Tibial nerve (tissue), 4 donors: ENCODE measurements at regions not wholly inside any gene's neighbourhood (a gene's known extent, or its start where the extent isn't known, plus 50 kb on each side); places are given as distances from the start of the nearest gene placed in this dataset.

ENCODE experiments used
- DNase-seq, 2 donors: peaks; one replicate each; pipeline ENCODE4 v3.0.0-alpha.2; 2019; ENCODE audit warnings: low spot score in 2 of 2
- H3K27ac ChIP-seq, 4 donors: fragments of 200-600 bp; sonication (generic) in 3 of 4; one replicate each; pipeline ENCODE4 v1.5.1; 2017 to 2019; ENCODE audit warnings: mild to moderate bottlenecking in 1 of 4
- H3K27me3 ChIP-seq, 2 donors: fragments of 200-600 bp; sonication (generic) in 1 of 2; one replicate each; pipeline versions ENCODE4 v1.5.1 to v1.6.0; 2017 to 2019
- H3K36me3 ChIP-seq, 3 donors: fragments of 200-600 bp; sonication (generic); one replicate each; pipeline ENCODE4 v1.5.1; 2018 to 2019
- H3K4me1 ChIP-seq, 4 donors: fragments of 200-600 bp; sonication (generic) in 3 of 4; one replicate each; pipeline ENCODE4 v1.5.1; 2017 to 2019
- H3K4me3 ChIP-seq, 4 donors: fragments of 200-600 bp; sonication (generic) in 3 of 4; one replicate each; pipeline ENCODE4 v1.5.1; 2017 to 2019; ENCODE audit warnings: mild to moderate bottlenecking in 1 of 4, moderate library complexity in 1 of 4
- H3K9me3 ChIP-seq, 4 donors: fragments of 200-600 bp; sonication (generic) in 3 of 4; one replicate each; pipeline ENCODE4 v1.5.1; 2017 to 2019
- EP300 ChIP-seq, 2 donors: sonication (generic); formaldehyde crosslinking; IDR thresholded peaks; one replicate each; pipeline ENCODE4 v1.6.1; 2017; ENCODE audit warnings: antibody characterized with exemption in 2 of 2, mild to moderate bottlenecking in 1 of 2
- POLR2A ChIP-seq, 2 donors: fragments of 450-650 bp; IDR thresholded peaks; one replicate each; pipeline ENCODE4 v1.6.1; 2017; ENCODE audit warnings: antibody characterized with exemption in 2 of 2, mild to moderate bottlenecking in 2 of 2, moderate library complexity in 2 of 2
- WGBS, 2 donors: methylation state at CpG; one replicate each; pipeline ENCODE4 v1.1.5; 2018; 5-methylcytosine and 5-hydroxymethylcytosine counted together
- TF ChIP-seq, protein P1 (sequence below), 5 experiments: fragments of 200-600 bp in 3 of 5; fragments of 450-650 bp in 2 of 5; sonication (generic) in 3 of 5; IDR thresholded peaks; one replicate each; pipeline ENCODE4 v1.5.1; 2016 to 2019; ENCODE audit warnings: antibody characterized with exemption in 5 of 5, mild to moderate bottlenecking in 3 of 5, moderate library complexity in 2 of 5

DNA sequence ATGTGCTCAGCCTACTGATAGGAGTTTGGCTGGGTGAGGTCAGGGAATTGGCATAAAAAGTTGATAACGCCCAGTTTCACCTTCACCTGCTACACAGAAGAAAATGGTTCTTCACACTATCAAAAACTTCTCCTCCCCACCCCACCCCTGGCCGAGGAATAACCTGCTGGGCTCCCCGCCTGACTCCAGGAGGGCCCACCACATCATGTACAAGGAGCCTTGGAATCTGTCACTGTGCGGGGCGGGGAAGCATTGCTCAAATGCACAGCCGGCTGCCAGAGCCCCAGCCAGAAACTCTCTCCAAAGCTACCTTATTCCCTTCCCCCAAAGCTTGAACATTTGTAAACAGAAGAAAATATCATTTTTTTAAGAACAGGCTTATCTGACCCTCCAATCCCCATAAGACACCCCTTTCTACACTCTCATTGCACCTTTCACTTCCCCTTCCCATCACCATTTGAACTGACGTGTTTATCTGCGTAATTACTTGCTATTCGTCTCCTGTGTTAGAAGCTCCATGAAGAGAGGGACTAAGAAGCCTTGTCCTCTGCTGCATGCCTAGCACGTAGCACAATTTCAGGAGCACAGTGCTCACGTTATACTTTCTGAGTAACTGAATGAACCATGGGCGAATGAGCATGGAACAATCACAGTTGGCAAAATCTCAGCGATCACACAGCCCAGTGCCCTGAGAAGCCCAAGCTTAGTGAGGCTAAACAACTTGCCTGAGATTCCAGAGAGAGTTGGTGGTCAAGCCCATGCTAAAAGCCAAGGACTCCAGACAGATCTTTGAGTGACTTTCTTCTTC, 82.9 kb downstream of the HES1 start:
- TF ChIP-seq, protein P1, sequence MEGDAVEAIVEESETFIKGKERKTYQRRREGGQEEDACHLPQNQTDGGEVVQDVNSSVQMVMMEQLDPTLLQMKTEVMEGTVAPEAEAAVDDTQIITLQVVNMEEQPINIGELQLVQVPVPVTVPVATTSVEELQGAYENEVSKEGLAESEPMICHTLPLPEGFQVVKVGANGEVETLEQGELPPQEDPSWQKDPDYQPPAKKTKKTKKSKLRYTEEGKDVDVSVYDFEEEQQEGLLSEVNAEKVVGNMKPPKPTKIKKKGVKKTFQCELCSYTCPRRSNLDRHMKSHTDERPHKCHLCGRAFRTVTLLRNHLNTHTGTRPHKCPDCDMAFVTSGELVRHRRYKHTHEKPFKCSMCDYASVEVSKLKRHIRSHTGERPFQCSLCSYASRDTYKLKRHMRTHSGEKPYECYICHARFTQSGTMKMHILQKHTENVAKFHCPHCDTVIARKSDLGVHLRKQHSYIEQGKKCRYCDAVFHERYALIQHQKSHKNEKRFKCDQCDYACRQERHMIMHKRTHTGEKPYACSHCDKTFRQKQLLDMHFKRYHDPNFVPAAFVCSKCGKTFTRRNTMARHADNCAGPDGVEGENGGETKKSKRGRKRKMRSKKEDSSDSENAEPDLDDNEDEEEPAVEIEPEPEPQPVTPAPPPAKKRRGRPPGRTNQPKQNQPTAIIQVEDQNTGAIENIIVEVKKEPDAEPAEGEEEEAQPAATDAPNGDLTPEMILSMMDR (IDR thresholded peaks at IDR 0.05), result no peak
- TF ChIP-seq POLR2A (IDR thresholded peaks at IDR 0.05) (no peak), EP300 (IDR thresholded peaks at IDR 0.05) (no peak)

DNA sequence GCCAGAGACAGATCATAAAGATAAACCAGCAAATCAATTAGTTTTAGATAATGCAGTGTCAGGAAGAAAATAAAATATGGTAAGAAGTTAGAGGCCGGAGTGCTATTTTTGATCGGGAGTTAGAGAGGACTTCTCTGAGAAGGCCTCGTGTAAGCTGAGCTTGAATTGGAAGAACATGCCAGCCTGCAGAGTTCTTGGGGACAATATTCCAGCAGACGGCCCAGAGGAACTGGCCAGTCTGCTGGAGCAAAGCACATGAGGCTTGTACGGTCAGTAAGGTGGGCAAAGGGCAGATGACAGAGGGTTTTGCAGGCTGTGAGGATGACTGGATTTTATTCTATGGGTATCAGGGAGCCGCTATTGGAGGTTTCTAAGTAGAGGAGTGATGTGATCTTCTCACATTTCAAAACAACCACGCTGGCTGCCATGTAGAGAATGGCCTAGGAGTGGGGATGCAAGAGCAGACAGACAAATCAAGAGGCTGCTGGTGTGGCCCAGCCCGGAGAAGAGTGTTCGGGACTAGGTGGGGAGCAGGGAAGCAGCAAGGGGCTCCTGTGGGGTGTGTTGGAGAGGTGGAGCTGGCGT, 84.0 kb downstream of the HES1 start:
- Histone ChIP-seq H3K36me3 (no peaks in the 10 kb centered on the region), H3K27me3 (peaks cover 0 to 3% of the 10 kb centered on the region in 2 donors), H3K27ac (no peak overlapping the region), H3K9me3 (no peaks in the 10 kb centered on the region), H3K4me1 (peaks cover 0 to 10% (median 2%) of the 10 kb centered on the region in 4 donors), H3K4me3 (no peak overlapping the region)
- 90 to 92% methylated on average over 10 of the region's 10 CpGs for WGBS, 2 donors
- DNase-seq, result no peak
- TF ChIP-seq POLR2A (IDR thresholded peaks at IDR 0.05), result no peak
- no peak for TF ChIP-seq EP300 (IDR thresholded peaks at IDR 0.05)

More for the DNA sequence above, 82.9 kb downstream of the HES1 start:
- Histone ChIP-seq H3K4me3 (no peak overlapping the region), H3K9me3 (no peaks in the 10 kb centered on the region), H3K4me1 (no peaks in the 10 kb centered on the region), H3K27ac (no peak overlapping the region), H3K27me3 (no peaks in the 10 kb centered on the region), H3K36me3 (no peaks in the 10 kb centered on the region)
- WGBS, 2 donors, result 84 to 86% methylated on average over 13 of the region's 13 CpGs
- no peak for DNase-seq

DNA sequence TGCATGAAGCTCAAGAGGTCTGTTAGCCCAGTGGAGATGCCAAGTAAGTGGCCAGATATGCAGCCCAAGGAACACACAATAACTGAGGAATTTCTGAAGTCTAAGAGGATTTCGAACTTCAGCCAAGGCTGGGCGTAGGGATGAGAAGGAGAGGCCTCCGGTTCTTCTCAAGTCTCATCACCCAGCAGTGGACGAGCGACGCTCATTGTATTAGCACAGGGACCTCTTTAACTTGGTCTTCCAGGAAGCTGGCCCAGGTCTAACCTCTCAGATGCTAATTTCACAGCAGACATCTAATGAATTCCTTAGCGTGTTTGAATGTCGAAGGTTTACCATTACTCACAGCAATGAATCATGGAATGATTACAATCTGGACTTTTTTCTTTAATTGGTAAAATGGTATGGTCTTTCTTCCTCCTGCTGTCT, 85.0 kb downstream of the HES1 start:
- Histone ChIP-seq H3K27me3 (peaks cover 0 to 7% of the 10 kb centered on the region in 2 donors), H3K4me3 (no peak overlapping the region), H3K36me3 (no peaks in the 10 kb centered on the region), H3K27ac (no peak overlapping the region), H3K4me1 (peaks cover 0 to 14% (median 3%) of the 10 kb centered on the region in 4 donors), H3K9me3 (no peaks in the 10 kb centered on the region)
- DNase-seq, result no peak
- TF ChIP-seq POLR2A (IDR thresholded peaks at IDR 0.05) (no peak), EP300 (IDR thresholded peaks at IDR 0.05) (no peak)
- TF ChIP-seq, protein P1 (IDR thresholded peaks at IDR 0.05), result no peak
- 95% methylated on average over 8 of the region's 8 CpGs for WGBS, 2 donors

DNA sequence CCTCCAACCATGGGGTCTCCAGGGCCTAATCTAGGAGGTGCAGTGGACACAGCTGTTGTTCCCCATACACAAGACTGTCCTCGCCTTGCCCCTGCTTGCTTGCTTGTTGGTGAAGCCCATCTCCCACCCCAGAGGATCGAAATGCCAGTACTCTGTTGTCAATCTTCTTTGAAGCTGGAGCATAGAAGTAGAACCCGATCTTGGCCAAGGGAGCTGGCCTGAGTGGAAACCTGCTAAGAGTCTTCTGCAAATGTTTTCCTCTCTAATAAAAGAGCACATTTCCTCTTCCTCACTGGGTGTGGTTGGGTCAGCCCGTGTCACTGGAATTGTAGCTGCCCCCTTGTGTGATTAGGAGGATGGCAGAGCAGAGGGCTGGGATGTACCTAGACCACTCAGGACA, 85.4 kb downstream of the HES1 start:
- 78 to 84% methylated on average over 4 of the region's 4 CpGs for WGBS, 2 donors
- DNase-seq, result no peak

DNA sequence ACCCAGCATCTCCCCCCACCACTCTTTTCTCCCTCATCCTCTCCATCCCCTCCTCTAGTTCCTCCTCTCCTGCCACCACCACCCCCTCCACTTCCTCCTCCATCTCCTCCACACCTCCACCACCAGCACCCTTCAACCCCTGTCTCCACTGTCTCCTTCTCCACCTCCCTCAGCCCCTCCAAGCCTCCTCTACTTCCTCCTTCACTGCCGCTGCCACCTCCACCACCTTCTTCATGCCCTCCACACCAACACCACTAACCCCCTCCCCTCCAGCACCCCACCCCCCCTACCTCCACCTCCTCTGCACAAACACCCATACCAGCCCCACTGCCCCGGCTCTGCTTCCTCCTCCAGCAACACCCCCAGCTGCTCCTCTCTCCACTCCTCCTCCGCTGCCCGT, 88.0 kb downstream of the HES1 start:
- H3K4me1 ChIP-seq, result peaks cover 0 to 14% (median 3%) of the 10 kb centered on the region in 4 donors
- no peak overlapping the region for H3K27ac ChIP-seq
- TF ChIP-seq EP300 (IDR thresholded peaks at IDR 0.05) (no peak), POLR2A (IDR thresholded peaks at IDR 0.05) (no peak)
- TF ChIP-seq, protein P1 (IDR thresholded peaks at IDR 0.05), result no peak
- WGBS, 2 donors, result 79 to 86% methylated on average over 4 of the region's 4 CpGs
- no peak overlapping the region for H3K4me3 ChIP-seq
- H3K36me3 ChIP-seq, result no peaks in the 10 kb centered on the region
- DNase-seq, result no peak
- H3K9me3 ChIP-seq, result no peaks in the 10 kb centered on the region
- peaks cover 0 to 7% of the 10 kb centered on the region in 2 donors for H3K27me3 ChIP-seq

More for the DNA sequence above, 85.4 kb downstream of the HES1 start:
- peaks cover 0 to 14% (median 3%) of the 10 kb centered on the region in 4 donors for H3K4me1 ChIP-seq
- no peaks in the 10 kb centered on the region for H3K36me3 ChIP-seq
- no peaks in the 10 kb centered on the region for H3K9me3 ChIP-seq
- no peak overlapping the region for H3K27ac ChIP-seq
- H3K27me3 ChIP-seq, result peaks cover 0 to 7% of the 10 kb centered on the region in 2 donors
- TF ChIP-seq POLR2A (IDR thresholded peaks at IDR 0.05), result no peak
- TF ChIP-seq, protein P1 (IDR thresholded peaks at IDR 0.05), result no peak
- TF ChIP-seq EP300 (IDR thresholded peaks at IDR 0.05), result no peak
- H3K4me3 ChIP-seq, result no peak overlapping the region
